ENCODE measurements at regions not wholly inside any gene's neighbourhood (a gene's known extent, or its start where the extent isn't known, plus 50 kb on each side); places are given as distances from the start of the nearest gene placed in this dataset.

DNA sequence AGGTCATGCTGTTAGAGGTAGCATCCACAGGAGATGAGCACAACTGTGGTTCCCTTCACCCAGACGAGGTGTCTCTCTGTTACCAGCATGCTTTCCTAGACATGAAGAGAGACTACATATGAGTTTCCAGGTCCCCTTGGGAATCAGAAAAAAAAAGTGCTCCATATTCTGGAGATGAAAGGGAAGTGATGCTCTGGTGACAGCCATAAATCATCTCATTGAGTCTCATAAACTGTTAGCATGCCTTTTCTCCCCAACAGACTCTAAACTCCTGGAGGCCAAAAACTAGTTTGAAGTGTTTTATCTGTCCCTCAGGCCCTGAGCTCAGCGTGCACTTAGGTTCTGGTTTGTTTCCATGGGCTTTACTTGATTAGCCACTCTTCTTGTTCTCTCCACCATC is 124.6 kb upstream of the CREB1 start:
- Histone ChIP-seq H3K9me3 (ENCODE audit: insufficient read depth, low read depth) (no peaks in the 10 kb centered on the region), H2AFZ (no peak overlapping the region), H3K79me2 (ENCODE audit: low read depth) (no peaks in the 10 kb centered on the region), H3K4me3 (no peak overlapping the region), H3K27ac (no peak overlapping the region), H3K4me2 (no peak overlapping the region), H3K27me3 (ENCODE audit: insufficient read depth, low read depth) (no peaks in the 10 kb centered on the region), H3K9me2 (ENCODE audit: insufficient read depth) (no peaks in the 10 kb centered on the region), H3K4me1 (replicated peaks; ENCODE audit: insufficient read depth) (peaks cover 19% of the 10 kb centered on the region), H4K20me1 (ENCODE audit: insufficient read depth) (no peaks in the 10 kb centered on the region), H3F3A (ENCODE audit: insufficient read depth, low read depth) (no peaks in the 10 kb centered on the region), H3K36me3 (ENCODE audit: low read depth) (no peaks in the 10 kb centered on the region)
- ChIA-PET POLR2A (ENCODE audit: unreplicated experiment) (no interaction called here), CTCF (no interaction called here)
- intact Hi-C loops (cut with micrococcal nuclease; ENCODE audit: unreplicated experiment), result no loop called here
- no peak for DNase-seq
- BruUV-seq (replicated peaks), result no TSS peak
- no peak for TF ChIP-seq CTCF (conservative IDR thresholded peaks at IDR 0.05)
- no peak for TF ChIP-seq EZH2 (IDR thresholded peaks at IDR 0.05; ENCODE audit: low read depth)

DNA sequence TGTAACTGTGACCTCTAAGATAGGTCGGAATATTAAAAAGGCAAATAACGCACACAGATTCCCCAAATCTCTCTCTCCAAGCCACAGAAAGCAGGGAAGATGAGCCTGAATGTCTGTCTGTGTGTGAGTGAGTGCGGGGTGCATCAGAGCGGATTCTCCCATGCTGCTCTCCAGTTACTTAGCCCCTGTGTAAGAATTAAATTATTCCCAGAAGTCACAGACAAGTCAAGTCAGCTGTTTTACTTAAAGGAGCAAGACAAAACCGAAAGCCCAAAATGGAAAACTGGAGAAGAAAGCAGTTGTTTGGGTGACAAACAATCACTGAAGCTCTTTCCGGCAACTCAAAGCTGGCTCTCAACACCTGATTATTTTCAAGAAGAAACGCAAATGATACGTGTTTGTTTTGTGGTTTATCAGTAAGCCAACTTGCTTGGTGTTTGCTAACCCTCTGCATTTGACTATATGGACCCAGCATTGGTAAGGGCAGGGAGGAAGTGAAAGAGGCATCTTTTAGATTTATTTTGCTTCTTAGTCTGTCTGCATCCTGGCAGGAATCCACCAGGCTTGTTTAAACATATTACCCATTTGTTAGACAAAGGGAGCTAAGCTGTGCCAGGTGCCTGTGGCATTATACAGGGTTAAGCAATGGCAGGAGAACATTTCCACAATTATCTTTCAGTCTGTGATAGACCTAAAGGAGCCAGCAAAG is 121.5 kb upstream of the CREB1 start:
- Histone ChIP-seq H3K4me3 (no peak overlapping the region), H3K9me3 (ENCODE audit: insufficient read depth, low read depth) (no peaks in the 10 kb centered on the region), H3K4me2 (peak overlapping the region; percentile 6; the same call in 1 of the 2 replicates), H3K27me3 (ENCODE audit: insufficient read depth, low read depth) (no peaks in the 10 kb centered on the region), H3K4me1 (replicated peaks; ENCODE audit: insufficient read depth) (peaks cover 19% of the 10 kb centered on the region), H3K36me3 (ENCODE audit: low read depth) (no peaks in the 10 kb centered on the region), H3F3A (ENCODE audit: insufficient read depth, low read depth) (no peaks in the 10 kb centered on the region), H2AFZ (no peak overlapping the region; the same call in 1 of the 2 replicates), H3K9me2 (ENCODE audit: insufficient read depth) (no peaks in the 10 kb centered on the region), H4K20me1 (ENCODE audit: insufficient read depth) (no peaks in the 10 kb centered on the region), H3K27ac (no peak overlapping the region), H3K79me2 (ENCODE audit: low read depth) (no peaks in the 10 kb centered on the region)
- ChIA-PET POLR2A (ENCODE audit: unreplicated experiment) (no interaction called here), CTCF (no interaction called here)
- BruUV-seq (replicated peaks), result no TSS peak
- no peak for TF ChIP-seq EZH2 (IDR thresholded peaks at IDR 0.05; ENCODE audit: low read depth)
- no peak for TF ChIP-seq CTCF (conservative IDR thresholded peaks at IDR 0.05)
- peak; percentile 8 to 78 for DNase-seq
- intact Hi-C loops (cut with micrococcal nuclease; ENCODE audit: unreplicated experiment), result no loop called here

DNA sequence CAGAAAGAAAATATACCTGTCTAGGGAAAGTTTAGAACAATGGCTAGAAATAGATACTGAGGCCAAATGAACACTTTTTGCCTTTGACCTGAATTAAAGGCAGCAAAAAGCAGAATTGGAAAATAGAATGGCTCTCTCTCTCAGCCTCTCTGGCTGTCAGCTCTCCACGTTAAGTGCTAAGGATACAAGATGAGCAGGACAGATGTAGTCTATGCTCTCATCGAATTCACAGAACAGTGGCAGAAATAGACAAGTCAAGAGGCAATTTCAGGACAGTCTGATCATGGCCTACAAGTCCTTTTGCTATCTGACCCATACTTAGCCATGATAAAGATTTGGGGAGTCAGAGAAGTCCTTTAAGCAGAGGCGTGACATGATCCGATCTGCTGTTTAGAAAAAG is 120.2 kb upstream of the CREB1 start:
- no peaks in the 10 kb centered on the region for H3K27me3 ChIP-seq (ENCODE audit: insufficient read depth, low read depth)
- no peak overlapping the region for H3K4me3 ChIP-seq
- ChIA-PET POLR2A (ENCODE audit: unreplicated experiment) (no interaction called here), CTCF (no interaction called here)
- H3K9me3 ChIP-seq (ENCODE audit: insufficient read depth, low read depth), result no peaks in the 10 kb centered on the region
- DNase-seq, result no peak
- peaks cover 19% of the 10 kb centered on the region for H3K4me1 ChIP-seq (replicated peaks; ENCODE audit: insufficient read depth)
- no TSS peak for BruUV-seq (replicated peaks)
- H3K36me3 ChIP-seq (ENCODE audit: low read depth), result no peaks in the 10 kb centered on the region
- no peaks in the 10 kb centered on the region for H3K79me2 ChIP-seq (ENCODE audit: low read depth)
- no peak for TF ChIP-seq CTCF (conservative IDR thresholded peaks at IDR 0.05)
- intact Hi-C loops (cut with micrococcal nuclease; ENCODE audit: unreplicated experiment), result no loop called here
- H3K9me2 ChIP-seq (ENCODE audit: insufficient read depth), result no peaks in the 10 kb centered on the region
- no peak overlapping the region for H3K27ac ChIP-seq
- H4K20me1 ChIP-seq (ENCODE audit: insufficient read depth), result no peaks in the 10 kb centered on the region
- H3F3A ChIP-seq (ENCODE audit: insufficient read depth, low read depth), result no peaks in the 10 kb centered on the region
- no peak overlapping the region for H3K4me2 ChIP-seq
- H2AFZ ChIP-seq, result no peak overlapping the region

Measured in PC-9 (cell line).